SIG-M5 treated with dmso at 0.1 percent for 504 hours (cell line): ENCODE measurements at regions not wholly inside any gene's neighbourhood (a gene's known extent, or its start where the extent isn't known, plus 50 kb on each side); places are given as distances from the start of the nearest gene placed in this dataset.
A peak's percentile ranks its signal among the peaks of the same experiment; 100 is the strongest.

Experiments used
- DNase-seq: peaks from one replicate; lab custom pipeline; 2025; ENCODE audit not compliant: unreplicated experiment; lab: John Stamatoyannopoulos, UW

DNA sequence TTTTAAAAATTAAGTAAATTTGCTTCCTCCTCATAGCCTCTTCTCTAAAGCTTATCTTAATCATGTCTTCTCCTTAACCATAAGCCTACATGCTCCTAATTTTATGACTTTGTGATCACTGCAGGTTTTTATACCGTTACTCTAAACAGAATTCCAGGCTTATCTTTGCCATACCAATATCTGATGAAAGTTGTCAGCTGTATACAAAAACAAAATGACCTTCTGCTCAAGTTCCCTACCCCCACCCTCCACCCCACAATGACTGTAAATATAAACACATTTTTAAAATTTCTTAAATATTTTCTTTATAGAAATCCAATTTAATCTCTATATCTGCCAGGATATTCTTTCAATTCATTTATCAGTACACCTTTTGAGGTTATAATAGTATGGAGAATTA lies 60.5 kb upstream of the SGK1 start:
- no peak for DNase-seq

DNA sequence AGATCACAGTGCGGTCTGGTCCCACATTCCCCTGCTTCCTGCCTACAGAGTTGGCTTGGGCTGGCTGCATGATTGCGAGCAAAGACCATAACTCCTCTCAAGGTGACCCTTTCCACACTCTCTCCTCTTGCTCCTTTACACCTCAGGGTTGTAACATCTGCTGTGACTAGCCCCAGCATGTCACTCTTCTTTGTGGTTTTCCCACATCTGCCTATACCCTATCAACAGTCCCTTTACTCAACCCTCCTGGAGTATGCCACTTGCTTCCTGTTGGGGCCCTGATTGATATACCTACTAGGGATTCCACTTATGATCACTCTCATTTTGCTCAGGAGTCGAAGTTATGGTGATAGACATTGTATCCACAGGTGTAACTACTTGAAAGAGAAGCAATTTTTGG lies 58.9 kb upstream of the SGK1 start:
- peak; percentile 10 for DNase-seq

DNA sequence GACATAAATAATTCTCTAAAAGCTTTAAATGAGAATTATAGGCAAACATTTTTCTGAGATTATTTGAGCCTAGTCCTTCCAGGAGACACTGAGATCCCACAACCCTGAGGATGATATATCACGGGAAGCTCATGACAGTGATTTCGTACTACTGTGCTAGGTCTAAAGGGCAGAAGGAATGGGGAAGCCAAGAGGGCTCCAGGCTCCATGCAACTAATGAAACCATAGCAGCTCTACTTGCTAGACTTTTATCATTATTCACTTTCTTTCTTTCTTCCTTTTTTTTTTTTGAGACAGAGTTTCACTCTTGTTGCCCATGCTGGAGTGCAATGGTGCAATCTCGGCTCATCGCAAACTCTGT lies 57.3 kb upstream of the SGK1 start:
- peak; percentile 78 for DNase-seq

DNA sequence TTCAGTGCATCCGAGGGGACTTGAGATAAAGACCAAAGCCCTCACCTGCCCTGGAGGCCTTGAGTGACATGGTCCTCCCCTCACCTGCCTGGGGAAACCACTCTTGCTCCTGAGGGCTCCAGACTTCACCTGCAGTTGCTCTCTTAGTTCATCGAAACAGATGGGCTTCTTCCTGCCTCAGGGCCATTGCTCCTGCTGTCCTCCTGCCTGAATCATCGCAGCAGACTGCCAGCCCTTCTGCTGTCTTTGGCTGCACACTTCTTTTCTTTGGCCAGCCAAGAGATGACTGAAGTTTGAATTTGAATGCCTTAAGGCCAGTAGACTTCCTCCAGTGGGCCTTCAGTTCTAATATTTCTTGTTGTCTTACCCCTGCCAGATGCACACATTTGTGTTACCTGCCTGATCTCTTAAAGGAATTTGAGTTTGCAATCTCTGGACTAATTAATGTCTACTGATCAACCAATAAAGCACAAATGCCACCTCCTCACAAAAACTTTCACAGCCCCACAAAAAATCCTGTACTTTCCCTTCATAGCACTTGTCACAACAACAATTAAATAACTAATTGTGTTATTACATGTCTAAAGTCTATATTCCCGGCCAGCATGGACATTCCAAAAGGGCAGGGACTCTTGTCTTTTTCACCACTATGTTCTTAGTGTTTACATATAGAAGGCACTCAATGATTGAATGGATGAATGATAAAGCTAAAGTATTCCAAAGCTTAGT lies 56.7 kb upstream of the SGK1 start:
- no peak for DNase-seq

GRCh38 chr6:134373993-134374392 lies 56.1 kb upstream of the SGK1 start:
- peak; percentile 11 for DNase-seq

GRCh38 chr6:134373282-134373922 lies 55.5 kb upstream of the SGK1 start:
- DNase-seq: peak; percentile 97

GRCh38 chr6:134372603-134373281 lies 54.8 kb upstream of the SGK1 start:
- peak; percentile 62 for DNase-seq

GRCh38 chr6:134368670-134369069 lies 50.8 kb upstream of the SGK1 start:
- no peak for DNase-seq
